PFSK-1 (cell line): ENCODE measurements at regions not wholly inside any gene's neighbourhood (a gene's known extent, or its start where the extent isn't known, plus 50 kb on each side); places are given as distances from the start of the nearest gene placed in this dataset.

Source experiments
- FOXP2 ChIP-seq: optimal IDR thresholded peaks from 2 replicates; pipeline ENCODE3; 2011; ENCODE audit warnings: borderline replicate concordance, control low read depth, inconsistent platforms; ENCODE audit not compliant: insufficient read depth; ENCODE audit errors: extremely low read length, extremely low read depth
- POLR2AphosphoS5 ChIP-seq: IDR thresholded peaks from 2 replicates; pipeline ENCODE4 v1.6.1; 2012; ENCODE audit warnings: low read depth, mild to moderate bottlenecking, control low read depth, low read length, moderate library complexity
- REST ChIP-seq, 2 experiments: IDR thresholded peaks; 2 replicates each; pipeline versions ENCODE4 v1.6.1 to v1.8.0; 2011 to 2012; ENCODE audit warnings: low read depth in 2 of 2, low read length in 2 of 2, control low read depth in 1 of 2, inconsistent platforms in 1 of 2, mild to moderate bottlenecking in 1 of 2, moderate library complexity in 1 of 2; ENCODE audit not compliant: insufficient read depth in 1 of 2
- SIN3A ChIP-seq: IDR thresholded peaks from 2 replicates; pipeline ENCODE4 v1.6.1; 2012; ENCODE audit warnings: mild to moderate bottlenecking, low read length, moderate library complexity, borderline replicate concordance; ENCODE audit not compliant: insufficient read depth
- TAF1 ChIP-seq: IDR thresholded peaks from 2 replicates; pipeline ENCODE4 v1.6.1; 2012; ENCODE audit warnings: low read length, control low read depth, borderline replicate concordance; ENCODE audit not compliant: insufficient read depth

DNA sequence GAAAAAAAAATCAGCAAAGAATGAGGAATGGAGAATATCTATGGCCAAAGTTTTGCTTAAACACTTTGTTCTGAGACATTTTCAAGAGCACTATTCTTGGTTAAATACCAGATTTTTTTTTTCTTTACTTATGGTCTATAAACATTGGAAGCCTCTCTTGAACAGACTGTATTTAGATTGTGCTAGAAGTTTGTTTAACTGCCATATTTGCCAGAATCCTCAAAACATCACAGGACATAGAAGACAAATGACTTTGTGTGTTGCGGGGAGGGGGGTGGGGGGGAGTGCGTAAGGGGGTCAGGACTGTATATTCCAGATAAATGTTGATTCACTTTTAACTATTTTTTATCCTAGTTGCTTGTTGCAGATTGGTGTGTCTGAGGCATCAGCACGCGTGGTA, 262.0 kb downstream of the MEIS1 start:
- TF ChIP-seq TAF1 (no peak), POLR2AphosphoS5 (no peak), SIN3A (no peak), REST (IDR thresholded peaks at IDR 0.05; ENCODE audit: insufficient read depth in 1 of 2, low read depth in 2 of 2, low read length in 2 of 2) (no peak), FOXP2 (no peak)
